Fibroblast of the aortic adventitia (primary cell): ENCODE measurements at regions not wholly inside any gene's neighbourhood (a gene's known extent, or its start where the extent isn't known, plus 50 kb on each side); places are given as distances from the start of the nearest gene placed in this dataset.

Experiments used
- DNase-seq: peaks from one replicate; pipeline ENCODE4 v3.0.0-alpha.2; 2010; ENCODE audit warnings: low read depth
- H3K4me3 ChIP-seq: 2 replicates; pipeline ENCODE4 v1.5.1; 2011; ENCODE audit warnings: low read depth, mild to moderate bottlenecking, control low read depth, low read length, moderate library complexity
- CTCF ChIP-seq: IDR thresholded peaks from 2 replicates; pipeline ENCODE4 v1.5.1; 2011; ENCODE audit warnings: mild to moderate bottlenecking, low read length, control low read depth, inconsistent platforms; ENCODE audit not compliant: insufficient read depth

DNA sequence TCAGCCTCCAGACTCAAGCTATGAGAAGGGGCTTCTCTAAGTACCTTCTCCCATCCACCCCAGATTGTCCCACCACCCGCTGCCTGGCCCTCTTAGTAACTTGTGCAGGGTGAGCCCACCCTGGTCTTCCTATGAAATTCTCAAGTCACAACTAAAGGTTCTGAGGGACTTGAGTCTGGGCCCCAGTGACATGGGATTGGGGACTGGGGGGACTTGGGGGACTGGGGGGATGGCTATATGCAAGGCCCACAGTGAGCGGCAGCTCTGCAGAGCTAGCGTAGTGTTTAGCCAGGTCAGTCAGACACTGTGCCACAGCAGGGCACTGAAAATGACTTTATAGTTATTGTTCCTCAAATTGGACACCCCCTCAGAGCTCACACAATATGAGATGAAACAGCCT is 622.3 kb upstream of the CADM1 start:
- no peak for TF ChIP-seq CTCF
- no peak overlapping the region for H3K4me3 ChIP-seq
- DNase-seq = no peak

GRCh38 chr11:116124922-116125714 is 620.9 kb upstream of the CADM1 start:
- no peak for DNase-seq
- H3K4me3 ChIP-seq = no peak overlapping the region
- TF ChIP-seq CTCF = no peak

DNA sequence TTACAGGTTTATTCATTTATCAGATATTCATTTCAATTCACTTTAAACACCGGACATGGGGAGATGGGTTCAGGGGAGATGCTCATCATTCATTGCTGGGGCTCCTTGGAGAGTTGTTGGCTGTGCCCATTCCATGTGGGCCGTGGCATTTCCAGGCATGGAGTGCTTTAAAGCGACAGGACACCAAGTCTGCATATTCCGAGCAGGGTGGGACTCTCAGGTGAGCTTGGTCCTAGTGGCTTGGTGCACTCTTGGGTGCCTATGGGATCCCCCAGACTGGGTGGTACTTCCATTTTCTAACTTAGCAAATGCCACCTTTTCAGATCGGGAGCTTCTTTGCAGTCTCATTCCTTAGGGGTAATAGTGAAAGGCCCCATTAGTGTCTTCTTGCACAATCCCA is 619.5 kb upstream of the CADM1 start:
- H3K4me3 ChIP-seq = no peak overlapping the region
- DNase-seq = no peak
- TF ChIP-seq CTCF = no peak

DNA sequence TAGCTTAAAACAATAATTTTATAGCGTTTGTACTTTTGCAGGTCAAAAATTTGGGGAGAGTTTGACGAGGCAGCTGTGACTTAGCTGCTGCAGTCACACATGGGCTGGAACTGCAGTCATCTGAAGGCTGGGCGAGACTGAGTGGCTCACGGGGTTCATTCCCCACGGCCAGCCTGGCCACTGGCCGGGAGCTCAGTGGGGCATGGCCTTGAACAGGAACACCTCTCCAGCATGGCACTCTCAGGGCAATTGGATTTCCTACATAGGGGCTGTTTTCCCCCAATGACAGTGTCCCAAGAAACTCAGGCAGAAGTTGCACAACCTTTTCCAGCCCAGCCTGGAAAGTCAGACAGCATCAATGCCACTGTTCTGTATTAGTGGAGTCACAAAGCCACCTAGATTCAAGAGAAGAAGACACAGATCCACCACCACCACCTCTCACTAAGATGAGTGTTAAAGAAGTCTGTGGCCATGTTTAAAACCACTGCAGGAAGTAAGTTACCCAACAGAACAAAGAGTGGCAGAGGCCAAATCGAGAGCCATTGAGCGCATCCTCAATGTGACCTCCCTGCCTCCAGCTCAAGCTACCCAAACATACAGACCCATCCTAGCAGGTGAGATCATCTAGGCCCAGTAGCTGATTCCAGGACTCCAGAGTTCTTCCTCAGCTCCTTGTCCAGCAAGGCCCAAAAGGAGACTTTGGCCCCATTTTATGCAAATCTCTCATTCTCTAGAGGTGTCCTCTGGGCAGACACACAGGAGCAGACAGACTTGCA is 618.7 kb upstream of the CADM1 start:
- H3K4me3 ChIP-seq = no peak overlapping the region
- TF ChIP-seq CTCF = no peak
- no peak for DNase-seq

GRCh38 chr11:116119158-116119557 is 614.9 kb upstream of the CADM1 start:
- H3K4me3 ChIP-seq = no peak overlapping the region
- DNase-seq = no peak
- TF ChIP-seq CTCF = no peak

DNA sequence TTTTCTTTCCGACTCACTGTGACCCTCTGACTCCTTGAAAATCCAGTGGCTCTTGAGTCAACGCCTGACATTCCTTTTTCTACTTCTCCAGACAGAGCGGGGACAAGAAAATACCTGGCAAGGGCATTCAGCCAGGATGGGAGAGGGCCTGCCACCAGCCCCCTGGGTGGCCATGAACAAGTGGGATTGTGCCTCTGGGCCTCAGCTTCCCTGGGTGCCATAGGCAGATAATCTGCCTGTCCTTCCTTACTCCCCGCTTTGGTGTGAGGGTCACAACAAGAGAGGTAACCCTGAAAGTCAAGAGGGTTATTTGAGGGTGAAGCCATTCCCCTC is 613.9 kb upstream of the CADM1 start:
- H3K4me3 ChIP-seq = no peak overlapping the region
- TF ChIP-seq CTCF = no peak
- no peak for DNase-seq
